Stimulated activated memory B cell treated with anti-CD40 and anti-IgM and Interleukin-4, amounts not matched to agents 10 μg/mL and 1 μg/mL and 100 μg/mL, for 72 hours (primary cell): ENCODE measurements at regions not wholly inside any gene's neighbourhood (a gene's known extent, or its start where the extent isn't known, plus 50 kb on each side); places are given as distances from the start of the nearest gene placed in this dataset.

Experiments
- ATAC-seq: fragments of 150-1000 bp; cut with Tn5 transposase; 2 replicates; pipeline ENCODE4 v1.10.0; 2021
- H3K27ac Mint-ChIP-seq: one replicate; pipeline ENCODE4 v1.8.0; 2022; ENCODE audit warnings: mild to moderate bottlenecking, mixed read lengths
- H3K27me3 Mint-ChIP-seq: one replicate; pipeline ENCODE4 v1.8.0; 2022; ENCODE audit warnings: mixed read lengths
- H3K36me3 Mint-ChIP-seq: one replicate; pipeline ENCODE4 v1.8.0; 2022; ENCODE audit warnings: mixed read lengths
- H3K4me1 Mint-ChIP-seq: one replicate; pipeline ENCODE4 v1.8.0; 2022; ENCODE audit warnings: mixed read lengths
- H3K4me3 Mint-ChIP-seq: one replicate; pipeline ENCODE4 v1.8.0; 2022; ENCODE audit warnings: mild to moderate bottlenecking, moderate library complexity, mixed read lengths
- H3K9me3 Mint-ChIP-seq: one replicate; pipeline ENCODE4 v1.8.0; 2022; ENCODE audit warnings: mixed read lengths

DNA sequence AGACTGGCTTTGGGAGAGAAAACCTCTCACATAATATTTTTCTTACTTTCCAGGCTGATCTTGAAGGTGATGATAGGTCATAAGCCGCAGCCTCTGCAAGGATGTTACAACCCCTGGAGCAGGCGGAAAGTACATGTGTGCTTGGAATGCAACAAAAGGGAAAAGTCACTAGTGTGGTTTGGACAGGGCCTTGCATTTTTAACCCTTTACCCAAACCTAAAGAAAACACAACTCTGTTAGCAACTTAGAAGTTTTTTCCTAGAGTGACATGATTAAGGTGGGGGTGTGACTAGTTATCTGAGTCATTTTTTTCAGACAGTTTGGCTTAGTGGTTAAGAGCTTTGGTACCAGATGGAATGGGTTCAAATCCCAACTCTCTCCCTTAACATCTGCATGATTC, 97.0 kb downstream of the TMEM30B start:
- Mint-ChIP-seq H3K36me3 (no peaks in the 10 kb centered on the region), H3K27me3 (peaks cover 36% of the 10 kb centered on the region), H3K27ac (no peak overlapping the region), H3K9me3 (no peaks in the 10 kb centered on the region), H3K4me3 (no peak overlapping the region), H3K4me1 (peaks cover under 1% of the 10 kb centered on the region)
- no peak for ATAC-seq

DNA sequence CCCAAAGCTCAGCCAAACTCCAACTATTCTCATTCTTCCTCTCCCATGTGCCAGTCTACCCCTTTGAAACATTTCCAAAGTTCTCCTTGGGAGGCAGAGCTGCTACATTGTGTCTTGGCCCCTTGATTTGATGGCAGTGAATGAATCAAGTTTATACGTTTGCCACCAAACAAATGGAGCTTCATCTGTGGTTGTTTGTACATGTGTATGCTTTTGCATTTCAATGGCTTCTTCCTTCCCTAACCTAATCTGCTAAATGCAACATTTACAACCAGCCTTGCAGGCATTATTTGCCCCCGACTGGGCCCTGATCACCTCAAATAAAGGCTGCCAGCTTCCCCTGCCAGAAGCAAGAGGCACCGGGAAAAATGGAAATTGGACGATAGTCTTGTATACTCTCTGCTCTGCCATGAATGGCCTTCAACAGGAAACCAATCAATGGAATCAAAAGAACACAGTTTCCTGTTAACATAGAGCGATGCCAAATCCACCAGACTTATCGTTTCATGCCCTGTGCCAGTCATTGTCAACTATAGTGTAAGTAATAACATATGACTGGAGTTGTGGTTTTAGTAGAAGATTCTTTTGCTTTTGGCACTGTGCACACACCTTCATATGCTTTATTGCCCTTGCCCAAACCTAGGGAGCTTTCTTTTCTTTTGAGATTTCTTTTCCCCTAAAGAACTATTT, 97.8 kb downstream of the TMEM30B start:
- Mint-ChIP-seq H3K27me3 (peaks cover 42% of the 10 kb centered on the region), H3K36me3 (no peaks in the 10 kb centered on the region), H3K4me1 (no peaks in the 10 kb centered on the region), H3K27ac (no peak overlapping the region), H3K4me3 (no peak overlapping the region), H3K9me3 (no peaks in the 10 kb centered on the region)
- no peak for ATAC-seq

DNA sequence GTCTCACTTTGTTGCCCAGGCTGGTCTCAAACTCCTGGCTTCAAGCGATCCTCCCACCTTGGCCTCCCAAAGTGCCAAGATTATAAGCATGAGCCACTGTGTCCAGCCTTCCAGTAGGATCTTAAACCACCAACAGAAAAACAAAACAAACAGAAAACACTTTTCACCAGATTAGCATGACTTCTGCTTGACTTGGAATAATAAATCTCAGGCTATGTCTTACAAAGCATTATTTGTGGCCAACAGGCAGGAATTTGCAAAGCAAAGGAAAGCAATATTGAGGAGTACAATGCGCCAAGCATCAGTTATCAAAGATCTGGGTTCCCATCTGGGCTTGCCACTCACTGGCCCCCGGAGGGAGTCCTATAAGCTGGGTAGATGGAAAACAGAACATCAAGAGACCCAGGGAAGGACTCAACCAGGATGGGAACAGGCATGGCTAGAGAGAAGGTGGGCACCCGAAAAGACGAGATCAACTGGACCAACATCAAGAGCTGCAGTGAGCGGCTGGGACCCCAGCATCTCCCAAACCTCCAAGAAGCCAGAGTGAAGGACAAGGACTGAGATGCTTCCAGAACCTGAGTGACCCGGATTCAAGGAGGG, 101.2 kb downstream of the TMEM30B start:
- Mint-ChIP-seq H3K27ac (no peak overlapping the region), H3K9me3 (no peaks in the 10 kb centered on the region), H3K27me3 (peaks cover 38% of the 10 kb centered on the region), H3K4me1 (peaks cover 6% of the 10 kb centered on the region), H3K4me3 (no peak overlapping the region), H3K36me3 (no peaks in the 10 kb centered on the region)
- no peak for ATAC-seq

DNA sequence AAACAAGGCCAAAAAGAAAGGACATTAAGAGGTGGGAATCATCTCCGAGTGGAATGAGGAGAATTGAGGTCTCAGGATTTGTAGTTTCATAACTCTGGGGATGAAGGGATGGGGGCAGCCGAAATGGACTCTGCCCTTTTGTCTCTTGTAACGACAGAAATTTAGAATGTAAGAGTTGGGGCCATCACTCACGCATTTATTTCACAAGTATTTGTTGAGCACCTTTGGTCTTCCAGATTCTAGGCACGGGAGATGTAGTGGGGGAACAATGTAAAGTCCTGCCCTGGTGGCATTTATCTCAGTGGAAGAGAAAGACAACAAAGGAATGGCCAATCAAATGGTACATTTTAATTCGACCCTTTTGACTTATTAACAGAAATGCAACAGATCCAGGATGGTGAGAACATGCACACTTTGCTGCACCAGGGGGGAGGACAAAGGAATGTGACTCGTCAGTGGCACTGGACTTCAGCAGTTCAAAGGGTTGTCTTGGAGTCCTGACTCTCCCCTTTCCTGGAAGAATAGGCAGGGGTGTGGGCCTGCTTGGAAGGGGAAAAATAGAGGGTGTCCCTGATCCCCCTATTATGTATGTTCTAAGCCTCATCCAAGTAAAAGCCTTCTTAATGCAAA, 102.0 kb downstream of the TMEM30B start:
- no peak for ATAC-seq
- H3K4me3 Mint-ChIP-seq, result no peak overlapping the region
- no peaks in the 10 kb centered on the region for H3K36me3 Mint-ChIP-seq
- peaks cover 6% of the 10 kb centered on the region for H3K4me1 Mint-ChIP-seq
- H3K27ac Mint-ChIP-seq, result no peak overlapping the region
- H3K9me3 Mint-ChIP-seq, result no peaks in the 10 kb centered on the region
- peaks cover 31% of the 10 kb centered on the region for H3K27me3 Mint-ChIP-seq

DNA sequence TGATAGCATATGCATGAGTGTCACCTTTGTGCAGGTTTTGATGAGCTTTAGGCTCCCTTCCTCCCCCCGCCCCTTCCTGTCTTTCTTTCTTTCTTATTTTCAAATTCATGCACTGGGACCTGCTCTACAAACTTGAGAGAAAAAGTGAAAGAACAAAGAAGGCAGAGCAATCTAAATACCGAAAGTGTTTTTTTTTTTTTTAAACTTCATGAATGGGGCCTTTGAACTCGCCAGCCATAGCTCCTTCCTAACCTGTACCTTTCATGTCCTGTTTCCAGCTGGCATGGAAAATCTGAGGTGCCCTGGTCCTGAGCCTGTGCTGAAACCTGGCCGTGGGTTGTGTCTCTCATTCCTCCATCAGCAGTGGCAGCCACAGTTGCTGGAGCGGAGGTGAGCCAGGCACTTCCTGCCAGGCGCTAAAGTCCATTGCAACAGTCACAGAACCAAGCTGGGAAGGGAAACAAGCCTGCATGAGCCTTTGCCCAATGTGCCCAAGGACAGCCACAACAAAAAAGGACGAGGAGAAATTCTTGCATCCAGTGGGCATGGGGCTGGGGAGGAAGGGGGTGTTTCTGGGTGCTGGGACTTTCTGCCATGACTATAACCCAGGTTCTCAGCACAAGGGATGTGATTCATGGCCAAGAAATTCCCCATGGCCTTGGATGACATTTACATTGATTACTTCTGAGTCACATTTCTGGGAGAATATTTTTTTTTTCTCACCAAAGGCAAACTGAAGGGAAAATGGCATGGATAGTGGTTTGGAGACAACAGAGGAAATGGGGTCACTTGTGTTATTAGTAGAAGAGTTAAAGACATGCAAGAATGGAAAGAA, 102.7 kb downstream of the TMEM30B start:
- Mint-ChIP-seq H3K9me3 (peaks cover under 1% of the 10 kb centered on the region), H3K4me1 (peaks cover 6% of the 10 kb centered on the region), H3K4me3 (no peak overlapping the region), H3K27me3 (peaks cover 31% of the 10 kb centered on the region), H3K27ac (no peak overlapping the region), H3K36me3 (no peaks in the 10 kb centered on the region)
- ATAC-seq, result no peak

DNA sequence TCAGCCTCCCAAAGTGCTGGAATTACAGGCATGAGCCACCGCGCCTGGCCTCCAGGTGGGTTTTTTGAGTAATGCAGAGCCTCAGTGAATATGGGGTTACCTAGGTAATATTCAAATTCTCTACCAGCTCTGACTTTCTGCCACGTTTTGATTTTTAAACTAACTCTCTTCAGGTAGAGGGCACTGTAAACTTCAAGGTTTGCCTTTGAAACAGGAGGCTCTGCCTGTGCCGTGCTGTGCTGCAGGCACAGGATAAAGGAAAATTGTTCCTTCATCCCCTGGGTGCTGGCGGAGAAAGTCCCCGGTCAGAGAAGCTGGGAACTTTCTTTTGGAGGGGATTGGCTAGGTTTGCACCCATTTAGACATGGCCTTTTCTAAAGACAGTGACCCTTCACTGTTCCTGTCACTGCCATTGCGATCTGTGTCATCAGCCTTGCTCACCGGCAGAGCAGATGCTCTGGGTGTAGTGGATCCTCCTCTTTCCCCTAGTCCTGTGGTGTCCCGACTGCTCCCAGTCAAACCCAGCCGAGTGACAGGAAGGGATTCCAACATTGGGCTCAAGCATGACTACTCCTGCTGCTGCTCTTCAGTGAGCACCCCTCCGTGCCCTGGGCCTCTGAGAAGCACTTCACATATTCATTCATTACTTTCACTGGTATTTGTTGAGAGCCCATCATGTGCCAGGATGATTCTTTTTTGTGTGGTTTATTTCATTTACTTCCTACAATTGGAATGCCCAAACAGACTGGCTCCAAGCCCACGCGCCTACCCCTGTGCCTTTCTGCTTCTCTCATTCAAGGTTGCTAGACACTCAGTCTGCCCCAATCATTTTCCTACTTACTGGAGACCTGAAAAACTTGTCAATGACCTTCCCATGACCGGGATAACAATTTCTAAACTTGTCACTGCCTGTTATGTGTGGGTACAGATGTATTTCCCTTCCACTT, 103.6 kb downstream of the TMEM30B start:
- H3K4me1 Mint-ChIP-seq, result peaks cover 6% of the 10 kb centered on the region

DNA sequence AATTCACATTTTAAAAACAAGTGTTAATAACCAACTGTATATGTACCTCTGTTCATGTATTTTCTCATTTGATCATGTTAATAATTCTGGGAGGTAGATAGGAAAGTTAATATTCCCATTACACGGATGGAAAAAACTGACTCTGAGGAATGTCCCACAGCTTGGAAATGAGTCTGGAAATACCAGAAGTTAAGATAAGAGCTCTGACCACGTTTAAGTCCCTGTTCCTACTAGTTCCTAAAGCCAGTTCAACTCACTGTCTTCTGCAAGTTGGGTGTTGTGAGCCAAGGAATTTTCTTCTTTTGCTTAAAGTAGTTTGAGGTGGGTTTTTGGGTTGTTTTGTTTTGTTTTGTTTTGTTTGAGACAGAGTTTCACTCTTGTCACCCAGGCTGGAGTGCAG, 104.5 kb downstream of the TMEM30B start:
- Mint-ChIP-seq H3K4me1 (peaks cover 6% of the 10 kb centered on the region), H3K36me3 (no peaks in the 10 kb centered on the region), H3K27me3 (peaks cover 26% of the 10 kb centered on the region), H3K27ac (no peak overlapping the region), H3K4me3 (no peak overlapping the region), H3K9me3 (peaks cover 8% of the 10 kb centered on the region)
- no peak for ATAC-seq

More for the DNA sequence above, 103.6 kb downstream of the TMEM30B start:
- H3K36me3 Mint-ChIP-seq, result no peaks in the 10 kb centered on the region
- H3K27ac Mint-ChIP-seq, result no peak overlapping the region
- no peak for ATAC-seq
- peaks cover 31% of the 10 kb centered on the region for H3K27me3 Mint-ChIP-seq
- H3K4me3 Mint-ChIP-seq, result no peak overlapping the region
- H3K9me3 Mint-ChIP-seq, result peaks cover 7% of the 10 kb centered on the region

DNA sequence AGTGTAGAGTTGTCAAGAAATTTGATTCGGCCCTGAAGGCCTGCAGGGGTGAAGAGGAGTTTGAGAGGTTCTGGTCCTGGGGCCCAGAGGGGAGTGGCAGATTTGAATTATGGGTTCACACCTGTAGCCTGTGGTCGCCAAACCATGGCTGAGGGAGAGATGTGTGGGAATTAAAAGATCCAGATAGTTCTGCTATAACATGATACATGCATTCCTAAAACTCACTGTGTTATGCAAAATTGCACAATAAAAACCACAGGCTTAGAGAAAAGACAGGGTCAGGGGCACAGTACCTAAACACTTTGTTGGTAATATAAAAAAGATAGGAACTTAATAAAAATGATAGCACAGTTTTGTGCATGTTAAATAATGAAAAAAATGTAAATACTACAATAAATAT, 106.2 kb downstream of the TMEM30B start:
- Mint-ChIP-seq H3K36me3 (no peaks in the 10 kb centered on the region), H3K9me3 (peaks cover 8% of the 10 kb centered on the region), H3K27me3 (peaks cover 26% of the 10 kb centered on the region), H3K4me1 (peaks cover 6% of the 10 kb centered on the region), H3K4me3 (no peak overlapping the region), H3K27ac (no peak overlapping the region)
- ATAC-seq, result no peak

DNA sequence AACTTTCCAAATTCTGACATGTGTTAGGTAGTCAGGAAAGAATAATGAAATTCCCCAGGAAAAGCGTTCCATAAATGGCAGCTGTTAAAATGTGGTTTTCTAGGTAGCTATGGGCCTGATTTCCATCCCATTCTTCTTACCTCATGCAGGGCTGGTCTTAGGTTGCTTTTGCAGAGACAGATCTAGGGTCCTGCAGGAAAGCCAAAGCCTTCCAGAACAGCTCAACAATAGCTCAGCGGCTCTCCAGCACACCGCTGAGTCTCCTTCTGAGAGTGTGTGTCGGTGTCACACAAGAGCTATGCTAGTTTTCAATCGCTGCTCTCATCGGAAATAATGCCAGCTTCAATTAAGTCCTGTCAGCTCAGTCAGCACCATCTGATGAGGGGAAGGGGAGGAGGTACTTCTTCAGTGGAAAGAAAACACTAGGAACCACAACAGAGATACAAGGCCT, 106.7 kb downstream of the TMEM30B start:
- Mint-ChIP-seq H3K4me3 (no peak overlapping the region), H3K4me1 (peaks cover 6% of the 10 kb centered on the region), H3K36me3 (no peaks in the 10 kb centered on the region), H3K27me3 (peaks cover 30% of the 10 kb centered on the region), H3K9me3 (peaks cover 8% of the 10 kb centered on the region), H3K27ac (no peak overlapping the region)
- ATAC-seq, result no peak

DNA sequence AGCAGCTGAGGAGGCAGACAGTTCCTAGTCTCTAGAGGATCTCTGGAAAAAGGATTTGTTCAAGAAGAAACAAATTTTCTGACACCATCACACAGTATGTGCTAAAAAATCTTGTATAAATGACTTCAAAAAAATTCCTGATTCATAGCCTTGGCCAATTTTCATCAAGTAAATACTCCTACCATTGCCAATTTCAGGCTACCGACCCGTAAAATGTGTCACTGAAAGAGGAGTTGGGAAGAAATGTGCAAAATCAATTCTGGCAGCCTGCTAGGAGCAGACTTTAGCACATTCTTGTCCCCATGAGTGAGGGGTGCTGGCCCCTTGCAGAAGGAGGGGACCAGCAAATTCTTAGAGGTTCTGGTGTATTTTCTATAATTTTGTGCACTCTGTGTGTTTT, 109.4 kb downstream of the TMEM30B start:
- no peak for ATAC-seq
- peaks cover 8% of the 10 kb centered on the region for H3K9me3 Mint-ChIP-seq
- peaks cover 9% of the 10 kb centered on the region for H3K27me3 Mint-ChIP-seq
- H3K27ac Mint-ChIP-seq, result no peak overlapping the region
- no peak overlapping the region for H3K4me3 Mint-ChIP-seq
- no peaks in the 10 kb centered on the region for H3K4me1 Mint-ChIP-seq
- H3K36me3 Mint-ChIP-seq, result no peaks in the 10 kb centered on the region

DNA sequence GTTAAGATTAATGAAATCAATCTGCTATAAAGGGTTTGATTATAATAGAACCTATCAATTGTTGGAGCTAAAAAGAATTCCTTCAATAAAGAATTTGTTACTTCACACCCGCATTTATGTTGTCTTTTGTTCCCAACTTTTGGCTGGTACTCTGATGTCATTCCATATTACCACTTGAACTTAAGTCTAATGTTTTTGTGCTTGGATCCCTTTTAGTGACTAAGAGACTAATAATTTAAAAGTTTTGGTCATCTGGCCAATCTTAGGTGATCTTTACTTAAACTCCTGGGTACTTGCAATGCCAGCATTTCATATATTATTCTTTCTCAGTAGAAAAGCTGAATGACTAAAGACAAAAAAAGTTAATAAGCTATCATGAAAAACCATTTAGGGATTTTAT, 113.0 kb downstream of the TMEM30B start:
- peaks cover 6% of the 10 kb centered on the region for H3K36me3 Mint-ChIP-seq
- peaks cover 9% of the 10 kb centered on the region for H3K27me3 Mint-ChIP-seq
- no peak overlapping the region for H3K27ac Mint-ChIP-seq
- H3K9me3 Mint-ChIP-seq, result peaks cover 10% of the 10 kb centered on the region
- no peak overlapping the region for H3K4me3 Mint-ChIP-seq
- no peaks in the 10 kb centered on the region for H3K4me1 Mint-ChIP-seq
- no peak for ATAC-seq

DNA sequence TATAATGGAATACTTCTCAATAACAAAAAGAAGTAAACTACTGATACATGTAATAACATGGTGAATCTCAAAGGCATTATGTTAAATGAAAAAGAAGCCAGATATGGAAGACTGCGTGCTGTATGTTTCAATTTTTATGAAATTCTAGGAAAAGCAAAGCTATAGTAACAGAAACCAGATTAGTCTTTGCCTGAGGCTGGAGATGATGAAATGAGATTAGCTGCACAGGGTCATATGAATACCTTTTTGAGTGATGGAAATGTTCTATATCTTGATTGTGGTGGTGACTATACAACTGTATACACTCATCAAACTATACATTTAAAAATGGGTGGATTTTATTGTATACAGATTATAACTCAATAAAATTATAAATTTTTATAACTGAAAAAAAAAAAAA, 113.5 kb downstream of the TMEM30B start:
- Mint-ChIP-seq H3K9me3 (peaks cover 7% of the 10 kb centered on the region), H3K27ac (no peak overlapping the region), H3K36me3 (peaks cover 6% of the 10 kb centered on the region), H3K27me3 (peaks cover 9% of the 10 kb centered on the region), H3K4me1 (no peaks in the 10 kb centered on the region), H3K4me3 (no peak overlapping the region)
- ATAC-seq, result no peak

DNA sequence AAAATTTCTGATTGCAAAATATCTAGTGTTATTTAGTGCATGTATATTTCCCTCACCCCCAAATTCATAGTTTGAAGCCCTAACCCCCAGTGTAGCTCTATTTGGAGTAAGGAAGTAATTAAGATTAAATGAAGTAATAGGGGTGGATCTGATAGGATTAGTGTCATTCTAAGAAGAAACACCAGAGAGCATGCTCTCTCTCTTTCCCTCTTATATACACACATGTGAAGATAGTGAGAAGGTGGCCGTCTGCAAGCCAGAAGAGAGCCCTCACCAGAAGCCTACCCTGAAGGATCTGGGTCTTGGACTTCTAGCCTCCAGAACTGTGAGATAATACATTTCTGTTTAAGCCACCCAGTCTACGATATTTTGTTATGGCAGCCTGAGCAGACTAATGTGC, 120.3 kb downstream of the TMEM30B start:
- peaks cover 6% of the 10 kb centered on the region for H3K36me3 Mint-ChIP-seq
- H3K4me1 Mint-ChIP-seq, result no peaks in the 10 kb centered on the region

DNA sequence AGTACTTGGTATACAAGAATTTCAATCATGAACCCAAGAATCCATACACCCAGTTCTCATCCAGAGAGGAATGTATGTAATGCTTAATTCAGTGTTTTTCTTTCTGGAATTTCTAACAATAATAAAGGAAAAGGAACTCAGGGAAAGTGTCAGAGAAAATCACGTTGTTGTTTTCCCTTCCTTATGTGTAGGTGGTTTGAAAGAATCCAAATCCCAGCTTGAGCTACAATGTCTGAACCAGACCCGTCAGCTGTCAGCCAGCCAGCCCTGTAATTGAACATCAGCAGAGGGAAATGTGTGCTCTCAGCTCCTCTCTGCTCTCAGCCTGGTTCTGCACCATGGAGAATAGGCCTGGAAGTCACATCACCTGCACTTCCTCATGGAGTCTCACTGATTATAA, 126.5 kb downstream of the TMEM30B start:
- H3K27me3 Mint-ChIP-seq, result peaks cover 28% of the 10 kb centered on the region
- no peaks in the 10 kb centered on the region for H3K9me3 Mint-ChIP-seq
- no peak overlapping the region for H3K4me3 Mint-ChIP-seq
- ATAC-seq, result no peak
- no peaks in the 10 kb centered on the region for H3K36me3 Mint-ChIP-seq
- H3K4me1 Mint-ChIP-seq, result peaks cover 6% of the 10 kb centered on the region
- H3K27ac Mint-ChIP-seq, result no peak overlapping the region

More for the DNA sequence above, 120.3 kb downstream of the TMEM30B start:
- Mint-ChIP-seq H3K4me3 (no peak overlapping the region), H3K27ac (no peak overlapping the region), H3K27me3 (peaks cover 12% of the 10 kb centered on the region), H3K9me3 (peaks cover 4% of the 10 kb centered on the region)
- no peak for ATAC-seq
